SJCRH30 (cell line): ENCODE measurements at regions not wholly inside any gene's neighbourhood (a gene's known extent, or its start where the extent isn't known, plus 50 kb on each side); places are given as distances from the start of the nearest gene placed in this dataset.
"Not testable (repeated sequence)": the region's sequence is repeated elsewhere in the genome, so short reads cannot be mapped to it uniquely, and the experiment has no call there.

Experiments used
- DNase-seq, 2 experiments: peaks; one replicate each; pipeline ENCODE4 v3.0.0-alpha.2; 2015 to 2020
- H3K27ac ChIP-seq: fragments of 250-450 bp; sonication (Bioruptor Pico); 2 replicates; pipeline ENCODE4 v1.5.1; 2020; ENCODE audit warnings: mild to moderate bottlenecking, moderate library complexity
- H3K27me3 ChIP-seq: fragments of 250-450 bp; sonication (Bioruptor Pico); 2 replicates; pipeline ENCODE4 v1.5.1; 2020; ENCODE audit warnings: mild to moderate bottlenecking, moderate library complexity
- H3K36me3 ChIP-seq: fragments of 250-450 bp; sonication (Bioruptor Pico); 2 replicates; pipeline ENCODE4 v1.5.1; 2020; ENCODE audit warnings: mild to moderate bottlenecking, moderate library complexity
- H3K4me1 ChIP-seq: fragments of 250-450 bp; sonication (Bioruptor Pico); 2 replicates; pipeline ENCODE4 v1.5.1; 2020; ENCODE audit warnings: mild to moderate bottlenecking, moderate library complexity
- H3K4me3 ChIP-seq: fragments of 250-450 bp; sonication (Bioruptor Pico); 2 replicates; pipeline ENCODE4 v1.5.1; 2020; ENCODE audit warnings: mild to moderate bottlenecking, moderate library complexity
- H3K9me3 ChIP-seq: fragments of 250-450 bp; sonication (Bioruptor Pico); replicated peaks from 2 replicates; pipeline ENCODE4 v1.5.1; 2020; ENCODE audit warnings: mild to moderate bottlenecking, moderate library complexity

GRCh38 chr7:65776677-65777076 lies 96.2 kb upstream of the VKORC1L1 start:
- H3K9me3 ChIP-seq, H3K27me3 ChIP-seq, H3K4me1 ChIP-seq, H3K36me3 ChIP-seq, H3K27ac ChIP-seq, H3K4me3 ChIP-seq: not testable (repeated sequence)
- peak in 1 of 2 experiments; percentile 20 for DNase-seq

GRCh38 chr7:65789943-65790342 lies 82.9 kb upstream of the VKORC1L1 start:
- H3K27ac ChIP-seq, DNase-seq, H3K4me3 ChIP-seq, H3K36me3 ChIP-seq, H3K27me3 ChIP-seq, H3K9me3 ChIP-seq, H3K4me1 ChIP-seq: not testable (repeated sequence)

GRCh38 chr7:65791788-65792187 lies 81.1 kb upstream of the VKORC1L1 start:
- not testable (repeated sequence) for H3K36me3 ChIP-seq, DNase-seq, H3K4me3 ChIP-seq, H3K4me1 ChIP-seq, H3K27ac ChIP-seq, H3K27me3 ChIP-seq, H3K9me3 ChIP-seq

GRCh38 chr7:65792726-65793125 lies 80.1 kb upstream of the VKORC1L1 start:
- not testable (repeated sequence) for H3K27ac ChIP-seq, H3K27me3 ChIP-seq, H3K36me3 ChIP-seq, H3K4me3 ChIP-seq, H3K4me1 ChIP-seq, H3K9me3 ChIP-seq, DNase-seq

GRCh38 chr7:65794671-65795391 lies 78.0 kb upstream of the VKORC1L1 start:
- H3K36me3 ChIP-seq, H3K27me3 ChIP-seq, H3K4me1 ChIP-seq, H3K27ac ChIP-seq, H3K4me3 ChIP-seq, DNase-seq, H3K9me3 ChIP-seq: not testable (repeated sequence)

- not testable (repeated sequence) for H3K4me1 ChIP-seq, H3K27ac ChIP-seq, H3K36me3 ChIP-seq, DNase-seq, H3K9me3 ChIP-seq, H3K27me3 ChIP-seq, H3K4me3 ChIP-seq
These were observed 77.5 kb upstream of the VKORC1L1 start for GRCh38 chr7:65795392-65795716.

GRCh38 chr7:65796205-65796604 lies 76.7 kb upstream of the VKORC1L1 start:
- no peaks in the 10 kb centered on the region for H3K4me1 ChIP-seq
- no peaks in the 10 kb centered on the region for H3K36me3 ChIP-seq
- no peak overlapping the region for H3K27ac ChIP-seq
- no peaks in the 10 kb centered on the region for H3K9me3 ChIP-seq
- no peak for DNase-seq
- H3K4me3 ChIP-seq, result no peak overlapping the region
- no peaks in the 10 kb centered on the region for H3K27me3 ChIP-seq

- not testable (repeated sequence) for H3K9me3 ChIP-seq, H3K4me1 ChIP-seq, H3K27me3 ChIP-seq, H3K27ac ChIP-seq, H3K36me3 ChIP-seq, H3K4me3 ChIP-seq, DNase-seq
These were observed 75.8 kb upstream of the VKORC1L1 start for GRCh38 chr7:65797086-65797485.

- not testable (repeated sequence) for H3K27ac ChIP-seq, H3K27me3 ChIP-seq
These were observed 75.3 kb upstream of the VKORC1L1 start for GRCh38 chr7:65797566-65797965.

GRCh38 chr7:65798111-65799075 lies 74.5 kb upstream of the VKORC1L1 start:
- Histone ChIP-seq H3K27ac (no peak overlapping the region), H3K9me3 (no peaks in the 10 kb centered on the region), H3K27me3 (no peaks in the 10 kb centered on the region), H3K4me3 (no peak overlapping the region), H3K36me3 (no peaks in the 10 kb centered on the region), H3K4me1 (no peaks in the 10 kb centered on the region)
- DNase-seq, result no peak

More at GRCh38 chr7:65797566-65797965, 75.3 kb upstream of the VKORC1L1 start:
- not testable (repeated sequence) for H3K36me3 ChIP-seq, H3K9me3 ChIP-seq, H3K4me1 ChIP-seq, DNase-seq, H3K4me3 ChIP-seq

- not testable (repeated sequence) for DNase-seq, H3K27me3 ChIP-seq, H3K36me3 ChIP-seq, H3K4me3 ChIP-seq, H3K9me3 ChIP-seq, H3K4me1 ChIP-seq, H3K27ac ChIP-seq
These were observed 72.7 kb upstream of the VKORC1L1 start for GRCh38 chr7:65800191-65800590.

- Histone ChIP-seq H3K36me3 (no peaks in the 10 kb centered on the region), H3K27ac (no peak overlapping the region), H3K4me1 (no peaks in the 10 kb centered on the region), H3K4me3 (no peak overlapping the region), H3K9me3 (no peaks in the 10 kb centered on the region), H3K27me3 (no peaks in the 10 kb centered on the region)
- no peak for DNase-seq
These were observed 72.0 kb upstream of the VKORC1L1 start for GRCh38 chr7:65800890-65801341.

GRCh38 chr7:65804887-65805286 lies 68.0 kb upstream of the VKORC1L1 start:
- no peak overlapping the region for H3K27ac ChIP-seq
- H3K4me3 ChIP-seq, result no peak overlapping the region
- H3K36me3 ChIP-seq, result no peaks in the 10 kb centered on the region
- H3K4me1 ChIP-seq, result no peaks in the 10 kb centered on the region
- no peak for DNase-seq
- no peaks in the 10 kb centered on the region for H3K9me3 ChIP-seq
- no peaks in the 10 kb centered on the region for H3K27me3 ChIP-seq

- DNase-seq, H3K4me1 ChIP-seq, H3K4me3 ChIP-seq, H3K36me3 ChIP-seq, H3K27me3 ChIP-seq, H3K9me3 ChIP-seq, H3K27ac ChIP-seq: not testable (repeated sequence)
These were observed 65.8 kb upstream of the VKORC1L1 start for GRCh38 chr7:65807067-65807466.

GRCh38 chr7:65809259-65809981 lies 63.5 kb upstream of the VKORC1L1 start:
- Histone ChIP-seq H3K4me1 (no peaks in the 10 kb centered on the region), H3K36me3 (no peaks in the 10 kb centered on the region), H3K4me3 (no peak overlapping the region), H3K27me3 (no peaks in the 10 kb centered on the region), H3K27ac (no peak overlapping the region), H3K9me3 (no peaks in the 10 kb centered on the region)
- no peak for DNase-seq
